ENCODE measurements at regions not wholly inside any gene's neighbourhood (a gene's known extent, or its start where the extent isn't known, plus 50 kb on each side); places are given as distances from the start of the nearest gene placed in this dataset.

DNA sequence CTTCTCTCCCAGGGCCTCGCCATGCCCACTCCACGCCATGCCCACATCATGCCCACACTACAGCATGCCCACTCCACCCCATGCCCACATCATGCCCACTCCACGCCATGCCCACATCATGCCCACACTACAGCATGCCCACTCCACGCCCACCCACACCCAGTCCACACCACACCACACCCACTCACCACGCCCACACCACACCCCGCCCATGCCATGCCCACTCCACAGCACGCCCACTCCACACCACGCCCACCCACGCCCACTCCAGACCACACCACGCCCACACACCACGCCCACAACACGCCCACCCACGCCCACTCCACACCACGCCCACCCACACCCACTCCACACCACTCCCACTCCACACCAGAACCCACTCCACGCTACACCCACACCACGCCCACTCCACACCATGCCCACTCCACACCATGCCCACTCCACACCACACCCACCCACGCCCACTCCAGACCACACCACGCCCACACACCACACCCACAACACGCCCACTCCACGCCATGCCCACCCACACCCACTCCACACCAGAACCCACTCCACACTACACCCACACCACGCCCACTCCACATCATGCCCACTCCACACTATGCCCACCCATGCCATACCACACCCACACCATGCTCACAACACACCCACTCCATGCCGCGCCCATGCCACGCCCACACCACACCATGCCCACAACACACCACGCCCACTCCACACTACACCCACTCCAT is 88.6 kb downstream of the ERMARD start:
- no peak overlapping the region for H3K4me3 ChIP-seq (ENCODE audit: low read depth, low read length)
- no peaks in the 10 kb centered on the region for H3K27me3 ChIP-seq (ENCODE audit: control insufficient read depth, insufficient read depth, low read length)
- H3K27ac ChIP-seq (ENCODE audit: low read depth, low read length) = no peak overlapping the region
- no peaks in the 10 kb centered on the region for H3K36me3 ChIP-seq (ENCODE audit: control insufficient read depth, insufficient read depth, low read length)
- H3K9ac ChIP-seq (ENCODE audit: low read length) = no peak overlapping the region
- no peaks in the 10 kb centered on the region for H3K9me3 ChIP-seq (ENCODE audit: control insufficient read depth, insufficient read depth, low read depth, low read length)
- no peaks in the 10 kb centered on the region for H3K4me1 ChIP-seq (ENCODE audit: control insufficient read depth, insufficient read depth, low read length)

GRCh38 chr6:169839493-169839892 is 88.1 kb downstream of the ERMARD start:
- Histone ChIP-seq H3K36me3 (ENCODE audit: control insufficient read depth, insufficient read depth, low read length) (no peaks in the 10 kb centered on the region), H3K4me3 (ENCODE audit: low read depth, low read length) (no peak overlapping the region), H3K9me3 (ENCODE audit: control insufficient read depth, insufficient read depth, low read depth, low read length) (no peaks in the 10 kb centered on the region), H3K27ac (ENCODE audit: low read depth, low read length) (no peak overlapping the region), H3K4me1 (ENCODE audit: control insufficient read depth, insufficient read depth, low read length) (no peaks in the 10 kb centered on the region), H3K27me3 (ENCODE audit: control insufficient read depth, insufficient read depth, low read length) (no peaks in the 10 kb centered on the region), H3K9ac (ENCODE audit: low read length) (no peak overlapping the region)

DNA sequence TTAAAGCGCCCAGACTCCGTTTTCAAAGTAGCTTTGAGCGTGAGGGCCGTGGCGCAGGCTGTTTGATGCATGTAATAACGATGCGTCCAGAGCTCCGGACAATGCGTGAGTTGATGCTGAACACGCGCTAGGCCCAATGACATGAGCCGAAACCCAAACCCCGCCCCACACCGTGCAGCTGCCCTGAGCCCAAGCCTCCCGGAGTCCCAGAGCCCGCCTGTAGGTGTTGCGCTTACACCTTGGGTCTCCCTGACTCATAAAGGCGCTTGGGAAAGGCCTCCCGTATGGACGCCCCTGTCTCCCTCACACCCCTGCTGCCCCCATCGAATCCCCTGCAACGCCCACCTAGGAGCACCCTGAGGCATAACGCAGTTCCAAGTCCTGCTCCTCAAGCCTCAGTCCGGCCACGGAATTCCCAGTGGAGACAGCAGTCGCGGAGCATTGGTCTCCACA is 87.6 kb downstream of the ERMARD start:
- Histone ChIP-seq H3K27me3 (ENCODE audit: control insufficient read depth, insufficient read depth, low read length) (no peaks in the 10 kb centered on the region), H3K9ac (ENCODE audit: low read length) (no peak overlapping the region), H3K4me3 (ENCODE audit: low read depth, low read length) (no peak overlapping the region), H3K4me1 (ENCODE audit: control insufficient read depth, insufficient read depth, low read length) (no peaks in the 10 kb centered on the region), H3K36me3 (ENCODE audit: control insufficient read depth, insufficient read depth, low read length) (no peaks in the 10 kb centered on the region), H3K27ac (ENCODE audit: low read depth, low read length) (no peak overlapping the region), H3K9me3 (ENCODE audit: control insufficient read depth, insufficient read depth, low read depth, low read length) (no peaks in the 10 kb centered on the region)

DNA sequence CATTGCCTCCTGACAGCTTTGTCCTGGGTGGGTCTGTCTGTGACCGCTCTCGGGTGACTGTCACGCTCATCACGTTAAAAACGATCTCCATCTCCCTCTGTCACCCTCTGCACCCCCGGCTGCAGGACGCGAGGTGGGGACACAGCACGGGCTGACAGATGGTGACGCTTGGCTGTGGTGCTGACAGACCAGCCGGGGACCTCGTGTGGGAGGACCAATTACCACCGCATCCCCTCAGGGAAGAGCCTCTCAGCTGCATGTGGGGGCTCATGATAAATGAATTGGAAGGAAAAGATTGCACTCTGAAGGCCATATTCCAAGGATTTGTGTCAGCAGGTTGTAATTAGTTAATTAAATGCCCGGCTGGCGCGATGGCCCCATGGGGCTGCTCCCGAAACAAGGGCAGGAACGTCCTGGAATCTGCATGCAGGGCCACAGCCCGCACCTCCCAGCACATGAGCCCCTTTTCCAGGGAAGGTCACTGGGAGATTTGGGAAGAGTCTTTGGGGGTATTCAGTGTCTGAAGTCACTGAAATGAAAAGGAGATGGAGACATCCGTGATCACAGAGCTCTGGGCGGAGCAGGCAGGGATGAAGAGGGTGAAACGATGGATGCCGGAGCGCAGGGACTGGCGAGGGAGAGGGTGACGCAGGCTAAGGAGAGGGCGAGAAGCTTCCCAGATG is 87.1 kb downstream of the ERMARD start:
- no peak overlapping the region for H3K9ac ChIP-seq (ENCODE audit: low read length)

DNA sequence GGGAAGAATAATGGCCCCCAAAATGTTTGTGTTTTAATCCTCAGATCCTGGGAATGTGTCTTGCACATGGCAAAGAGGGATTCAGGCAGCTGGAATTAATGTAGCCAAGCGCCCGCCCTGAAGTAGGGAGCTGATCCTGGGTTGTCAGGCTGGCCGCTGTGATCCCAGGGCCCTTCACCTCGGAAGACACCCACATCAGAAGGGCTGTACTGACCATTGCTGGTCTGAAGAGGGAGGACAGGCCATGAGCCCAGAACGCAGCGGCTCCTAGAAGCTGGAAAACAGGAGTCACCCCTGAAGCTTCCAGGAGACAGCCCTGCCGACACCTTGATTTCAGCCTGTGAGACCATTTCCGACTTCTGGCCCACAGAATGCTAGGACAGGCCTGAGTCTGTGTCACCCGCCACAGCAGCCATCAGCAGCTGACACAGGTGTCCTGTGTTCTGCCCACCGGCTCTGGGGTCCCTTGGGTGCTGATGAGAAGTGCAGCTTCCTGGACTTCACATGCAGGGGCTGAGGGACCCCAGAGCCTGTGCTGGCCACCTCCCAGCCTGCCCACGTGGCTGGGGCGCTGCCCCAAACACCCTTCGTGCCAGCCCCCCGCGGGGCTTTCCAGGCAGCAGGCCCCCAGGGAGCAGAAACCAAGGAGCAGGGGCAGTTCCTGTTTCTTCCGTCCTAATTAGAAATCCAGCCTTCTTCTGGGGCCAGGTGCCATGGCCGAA is 86.3 kb downstream of the ERMARD start:
- Histone ChIP-seq H3K9ac (ENCODE audit: low read length) (no peak overlapping the region), H3K4me3 (ENCODE audit: low read depth, low read length) (no peak overlapping the region), H3K9me3 (ENCODE audit: control insufficient read depth, insufficient read depth, low read depth, low read length) (no peaks in the 10 kb centered on the region), H3K27ac (ENCODE audit: low read depth, low read length) (no peak overlapping the region), H3K36me3 (ENCODE audit: control insufficient read depth, insufficient read depth, low read length) (no peaks in the 10 kb centered on the region), H3K4me1 (ENCODE audit: control insufficient read depth, insufficient read depth, low read length) (0 out of 2 replicates have a peak, but pooled peaks cover 2% of the 10 kb centered on the region), H3K27me3 (ENCODE audit: control insufficient read depth, insufficient read depth, low read length) (no peaks in the 10 kb centered on the region)

More for the DNA sequence above, 87.1 kb downstream of the ERMARD start:
- Histone ChIP-seq H3K27ac (ENCODE audit: low read depth, low read length) (no peak overlapping the region), H3K27me3 (ENCODE audit: control insufficient read depth, insufficient read depth, low read length) (no peaks in the 10 kb centered on the region), H3K9me3 (ENCODE audit: control insufficient read depth, insufficient read depth, low read depth, low read length) (no peaks in the 10 kb centered on the region), H3K4me1 (ENCODE audit: control insufficient read depth, insufficient read depth, low read length) (no peaks in the 10 kb centered on the region), H3K36me3 (ENCODE audit: control insufficient read depth, insufficient read depth, low read length) (no peaks in the 10 kb centered on the region), H3K4me3 (ENCODE audit: low read depth, low read length) (no peak overlapping the region)

DNA sequence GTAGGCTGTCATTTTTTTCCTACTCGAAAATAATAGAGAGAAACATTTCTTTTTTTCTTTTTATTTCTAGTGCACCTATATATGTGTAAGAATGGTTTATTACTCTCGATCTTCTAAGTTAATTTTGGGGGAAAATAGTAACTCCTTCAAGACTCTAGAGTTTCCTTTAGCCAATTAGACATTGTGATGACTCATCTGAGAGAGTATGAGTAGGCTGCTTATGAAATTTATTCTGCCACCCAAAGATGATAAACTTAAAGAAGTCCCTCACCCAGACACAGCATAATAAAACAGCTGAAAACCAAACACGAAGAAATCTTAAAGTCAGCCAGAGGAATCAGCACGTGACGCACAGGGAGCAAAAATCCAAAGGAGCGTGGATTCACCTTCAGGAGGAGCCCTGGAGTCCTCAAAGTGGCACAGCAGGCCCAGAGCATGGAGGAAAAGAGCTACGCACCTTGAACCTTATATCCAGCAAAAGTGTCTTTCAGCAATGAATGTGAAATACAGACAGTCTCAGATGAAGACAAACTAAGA is 81.9 kb downstream of the ERMARD start:
- no peak overlapping the region for H3K4me3 ChIP-seq (ENCODE audit: low read depth, low read length)
- H3K36me3 ChIP-seq (ENCODE audit: control insufficient read depth, insufficient read depth, low read length) = no peaks in the 10 kb centered on the region
- peaks cover 16% of the 10 kb centered on the region; the same call in 1 of the 2 replicates for H3K4me1 ChIP-seq (ENCODE audit: control insufficient read depth, insufficient read depth, low read length)
- H3K9me3 ChIP-seq (ENCODE audit: control insufficient read depth, insufficient read depth, low read depth, low read length) = no peaks in the 10 kb centered on the region
- H3K27me3 ChIP-seq (ENCODE audit: control insufficient read depth, insufficient read depth, low read length) = peaks cover 10% of the 10 kb centered on the region; the same call in 1 of the 2 replicates
- H3K27ac ChIP-seq (ENCODE audit: low read depth, low read length) = no peak overlapping the region
- no peak overlapping the region for H3K9ac ChIP-seq (ENCODE audit: low read length)

GRCh38 chr6:169832247-169832948 is 81.0 kb downstream of the ERMARD start:
- H3K9me3 ChIP-seq (ENCODE audit: control insufficient read depth, insufficient read depth, low read depth, low read length) = no peaks in the 10 kb centered on the region

DNA sequence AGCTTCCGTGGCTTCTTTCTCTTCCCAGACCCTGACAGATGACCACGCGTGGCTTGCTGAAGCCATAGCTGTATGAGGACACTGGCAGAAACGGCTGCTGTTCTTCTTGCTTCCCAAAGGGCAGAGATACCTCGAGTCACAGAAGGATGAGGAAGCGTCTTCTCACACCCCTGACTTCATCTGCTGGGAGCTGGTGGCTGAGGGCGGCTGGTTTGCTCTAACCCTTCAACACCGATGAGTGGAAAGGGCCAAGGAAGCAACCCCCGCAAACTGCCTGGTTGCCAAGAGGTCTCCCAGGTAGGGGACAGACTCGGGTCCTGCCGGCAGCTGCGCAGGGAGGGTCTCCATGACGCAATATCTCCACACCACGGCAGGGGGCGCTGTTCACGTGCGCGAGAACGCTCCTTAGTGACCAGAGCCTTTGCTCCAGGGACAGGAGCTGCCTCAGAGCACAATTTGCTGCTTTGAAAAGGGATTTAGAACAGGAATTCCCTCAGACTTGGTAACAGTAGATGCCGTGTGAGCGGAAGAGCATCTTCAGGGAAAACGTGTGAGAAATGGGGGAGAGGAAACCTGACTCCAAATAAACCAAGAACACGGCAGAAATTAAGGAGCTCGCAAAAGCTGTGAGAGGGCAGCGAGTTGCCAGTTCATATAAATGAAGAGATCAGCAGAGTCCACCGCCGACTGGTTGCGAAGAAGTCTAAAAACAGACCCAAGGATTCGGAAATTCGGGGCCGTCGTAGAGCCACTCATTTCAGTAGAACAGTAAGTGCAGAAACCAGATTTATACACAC is 80.2 kb downstream of the ERMARD start:
- Histone ChIP-seq H3K4me3 (ENCODE audit: low read depth, low read length) (no peak overlapping the region), H3K27me3 (ENCODE audit: control insufficient read depth, insufficient read depth, low read length) (peaks cover 10% of the 10 kb centered on the region; the same call in 1 of the 2 replicates), H3K27ac (ENCODE audit: low read depth, low read length) (no peak overlapping the region)

More at GRCh38 chr6:169832247-169832948, 81.0 kb downstream of the ERMARD start:
- H3K4me3 ChIP-seq (ENCODE audit: low read depth, low read length) = no peak overlapping the region
- no peak overlapping the region for H3K9ac ChIP-seq (ENCODE audit: low read length)
- no peak overlapping the region for H3K27ac ChIP-seq (ENCODE audit: low read depth, low read length)
- H3K36me3 ChIP-seq (ENCODE audit: control insufficient read depth, insufficient read depth, low read length) = no peaks in the 10 kb centered on the region
- peaks cover 23% of the 10 kb centered on the region for H3K4me1 ChIP-seq (ENCODE audit: control insufficient read depth, insufficient read depth, low read length)
- peaks cover 10% of the 10 kb centered on the region; the same call in 1 of the 2 replicates for H3K27me3 ChIP-seq (ENCODE audit: control insufficient read depth, insufficient read depth, low read length)

More for the DNA sequence above, 80.2 kb downstream of the ERMARD start:
- H3K4me1 ChIP-seq (ENCODE audit: control insufficient read depth, insufficient read depth, low read length) = peaks cover 26% of the 10 kb centered on the region
- no peaks in the 10 kb centered on the region for H3K36me3 ChIP-seq (ENCODE audit: control insufficient read depth, insufficient read depth, low read length)
- 0 out of 2 replicates have a peak, but pooled peaks cover 4% of the 10 kb centered on the region for H3K9me3 ChIP-seq (ENCODE audit: control insufficient read depth, insufficient read depth, low read depth, low read length)
- H3K9ac ChIP-seq (ENCODE audit: low read length) = no peak overlapping the region
